CD4-positive, CD25-positive, alpha-beta regulatory T cell (primary cell): ENCODE measurements at regions not wholly inside any gene's neighbourhood (a gene's known extent, or its start where the extent isn't known, plus 50 kb on each side); places are given as distances from the start of the nearest gene placed in this dataset.

Experiments
- ATAC-seq, 2 donors: fragments of 150-1000 bp; cut with Tn5 transposase; one replicate each; pipeline ENCODE4 v1.10.0; 2021; ENCODE audit warnings: low read depth in 2 of 2, moderate number of reproducible peaks in 2 of 2, moderate library complexity in 1 of 2
- DNase-seq, 3 donors: peaks; one replicate each; pipeline versions ENCODE4 v3.0.0 to v3.0.0-alpha.2; 2012 to 2022; ENCODE audit warnings: mixed read lengths in 1 of 3
- H3K27ac ChIP-seq: one replicate; pipeline ENCODE4 v1.7.0; 2013; ENCODE audit warnings: mild to moderate bottlenecking, low read length; ENCODE audit not compliant: insufficient read depth, poor library complexity, severe bottlenecking
- H3K27me3 ChIP-seq: one replicate; pipeline ENCODE4 v1.7.0; 2013; ENCODE audit warnings: low read length; ENCODE audit not compliant: control insufficient read depth, insufficient read depth
- H3K36me3 ChIP-seq: one replicate; pipeline ENCODE4 v1.7.0; 2013; ENCODE audit warnings: mild to moderate bottlenecking, low read length, moderate library complexity; ENCODE audit not compliant: control insufficient read depth, insufficient read depth
- H3K4me1 ChIP-seq: 2 replicates; pipeline ENCODE4 v1.7.0; 2013; ENCODE audit warnings: mild to moderate bottlenecking, low read length; ENCODE audit not compliant: insufficient read depth, control insufficient read depth, poor library complexity, severe bottlenecking
- H3K4me3 ChIP-seq: one replicate; pipeline ENCODE4 v1.7.0; 2013; ENCODE audit warnings: low read depth, mild to moderate bottlenecking, low read length, moderate library complexity
- H3K9me3 ChIP-seq, 2 experiments: 1 replicate in 1 of 2; 2 replicates in 1 of 2; pipeline ENCODE4 v1.7.0; 2013; ENCODE audit warnings: low read length in 2 of 2, mild to moderate bottlenecking in 1 of 2, moderate library complexity in 1 of 2; ENCODE audit not compliant: control insufficient read depth in 2 of 2
- H3K27ac Mint-ChIP-seq, 3 donors: one replicate each; pipeline ENCODE4 v1.8.0; 2020 to 2022; ENCODE audit warnings: mild to moderate bottlenecking in 3 of 3, mixed read lengths in 3 of 3, moderate library complexity in 2 of 3
- H3K27me3 Mint-ChIP-seq: one replicate; pipeline ENCODE4 v1.8.0; 2022; ENCODE audit warnings: mild to moderate bottlenecking, mixed read lengths
- H3K36me3 Mint-ChIP-seq: one replicate; pipeline ENCODE4 v1.8.0; 2020; ENCODE audit warnings: mixed read lengths
- H3K4me1 Mint-ChIP-seq, 4 donors: one replicate each; pipeline ENCODE4 v1.8.0; 2020 to 2022; ENCODE audit warnings: mixed read lengths in 4 of 4, mild to moderate bottlenecking in 1 of 4
- H3K4me3 Mint-ChIP-seq, 4 donors: one replicate each; pipeline ENCODE4 v1.8.0; 2020 to 2022; ENCODE audit warnings: mild to moderate bottlenecking in 4 of 4, mixed read lengths in 4 of 4, moderate library complexity in 3 of 4
- H3K9me3 Mint-ChIP-seq, 7 donors: one replicate each; pipeline ENCODE4 v1.8.0; 2020 to 2022; ENCODE audit warnings: mixed read lengths in 7 of 7, mild to moderate bottlenecking in 3 of 7, moderate library complexity in 2 of 7

DNA sequence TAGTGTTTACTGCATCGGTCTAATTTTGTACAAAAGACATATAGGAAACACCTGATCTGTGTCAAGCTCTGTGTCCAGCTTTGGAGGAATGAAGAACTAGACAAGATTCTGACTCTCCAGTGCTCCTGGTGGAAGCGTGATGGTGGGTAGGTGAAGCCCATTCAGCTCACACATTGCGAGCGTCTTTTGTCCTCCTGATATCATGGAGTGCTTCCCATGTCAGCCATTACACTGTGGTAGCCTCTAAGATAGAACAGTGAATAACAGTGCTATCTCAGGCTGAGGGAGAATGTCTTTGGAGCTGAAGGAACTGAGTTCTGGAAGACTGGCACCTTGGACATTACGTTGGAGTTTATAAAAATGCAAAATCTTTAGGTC is 350.2 kb downstream of the CYRIA start:
- Histone ChIP-seq H3K9me3 (no peaks in the 10 kb centered on the region), H3K36me3 (no peaks in the 10 kb centered on the region), H3K27me3 (no peaks in the 10 kb centered on the region), H3K4me1 (no peaks in the 10 kb centered on the region), H3K27ac (no peak overlapping the region), H3K4me3 (no peak overlapping the region)
- H3K4me3 Mint-ChIP-seq: no peak overlapping the region
- no peak overlapping the region for H3K27ac Mint-ChIP-seq
- H3K4me1 Mint-ChIP-seq: no peaks in the 10 kb centered on the region
- DNase-seq (no peak), ATAC-seq (no peak)
- no peaks in the 10 kb centered on the region for H3K27me3 Mint-ChIP-seq
- peaks cover 0 to 7% (median 0%) of the 10 kb centered on the region in 7 donors for H3K9me3 Mint-ChIP-seq
- no peaks in the 10 kb centered on the region for H3K36me3 Mint-ChIP-seq

DNA sequence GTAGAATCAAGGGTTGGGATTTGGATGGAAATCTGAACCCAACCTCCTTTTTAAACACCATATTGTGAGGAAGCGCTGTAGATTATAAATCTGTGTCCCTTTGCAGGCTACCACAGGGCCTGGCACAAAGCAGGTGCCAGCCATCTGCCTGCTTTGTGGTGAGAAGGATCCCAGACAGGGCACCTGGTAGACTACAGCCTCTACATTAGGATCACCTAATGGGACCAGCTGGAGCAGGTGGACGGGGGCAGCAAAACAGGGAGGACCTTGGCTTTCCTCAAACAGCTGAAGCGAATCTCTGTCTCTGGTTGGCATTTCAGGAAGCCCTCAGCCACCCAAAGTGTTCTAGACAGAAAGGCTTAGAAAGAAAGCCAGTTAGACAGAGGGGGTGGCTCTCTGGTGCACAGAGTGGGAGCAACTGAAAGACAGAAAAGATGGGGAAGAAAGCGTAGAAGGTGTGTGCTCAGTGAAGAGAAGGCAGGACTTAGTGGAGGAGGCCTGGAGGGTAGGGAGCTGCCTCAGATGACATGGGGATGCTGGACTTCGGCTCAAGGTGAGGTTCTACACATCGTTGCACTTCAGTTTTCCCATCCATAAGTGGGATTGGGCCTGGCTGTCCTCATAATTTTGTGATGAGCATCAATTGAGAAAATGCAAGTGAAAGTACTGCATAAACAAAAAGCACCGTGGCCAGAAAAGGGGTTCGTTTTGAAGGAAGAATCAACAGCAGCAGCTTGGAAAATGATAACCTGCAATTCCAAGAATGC is 350.8 kb downstream of the CYRIA start:
- no peaks in the 10 kb centered on the region for H3K4me1 Mint-ChIP-seq
- H3K36me3 ChIP-seq: no peaks in the 10 kb centered on the region
- H3K9me3 ChIP-seq: no peaks in the 10 kb centered on the region
- no peaks in the 10 kb centered on the region for H3K27me3 ChIP-seq
- no peak overlapping the region for H3K27ac ChIP-seq
- DNase-seq: no peak
- H3K4me3 Mint-ChIP-seq: no peak overlapping the region
- H3K27me3 Mint-ChIP-seq: no peaks in the 10 kb centered on the region
- H3K9me3 Mint-ChIP-seq: peaks cover 0 to 7% (median 0%) of the 10 kb centered on the region in 7 donors
- H3K36me3 Mint-ChIP-seq: no peaks in the 10 kb centered on the region
- H3K27ac Mint-ChIP-seq: no peak overlapping the region
- H3K4me3 ChIP-seq: no peak overlapping the region
- H3K4me1 ChIP-seq: no peaks in the 10 kb centered on the region
- no peak for ATAC-seq

DNA sequence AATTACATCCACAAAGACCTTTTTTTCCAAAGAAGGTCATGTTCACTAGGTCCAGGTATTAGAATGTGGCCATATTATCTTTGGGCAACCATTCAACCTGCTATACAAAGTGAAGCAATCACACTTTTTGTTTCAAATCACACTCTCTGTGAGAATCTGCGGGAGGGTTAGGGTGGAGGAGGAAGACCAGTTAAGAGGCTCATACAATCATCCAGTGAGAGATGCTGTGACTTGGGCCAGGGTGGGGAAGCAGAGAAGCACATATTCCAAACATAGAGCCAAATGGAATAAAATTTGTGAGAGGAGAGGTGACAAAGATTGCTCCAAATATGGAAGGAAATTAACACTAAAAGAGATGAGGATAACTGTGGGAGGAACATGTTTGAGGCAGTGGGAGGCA is 351.6 kb downstream of the CYRIA start:
- H3K36me3 Mint-ChIP-seq: no peaks in the 10 kb centered on the region
- Histone ChIP-seq H3K9me3 (no peaks in the 10 kb centered on the region), H3K27ac (no peak overlapping the region), H3K36me3 (no peaks in the 10 kb centered on the region), H3K27me3 (no peaks in the 10 kb centered on the region), H3K4me1 (no peaks in the 10 kb centered on the region), H3K4me3 (no peak overlapping the region)
- no peak for DNase-seq
- no peaks in the 10 kb centered on the region for H3K4me1 Mint-ChIP-seq
- no peak for ATAC-seq
- peaks cover 0 to 7% (median 0%) of the 10 kb centered on the region in 7 donors for H3K9me3 Mint-ChIP-seq
- no peak overlapping the region for H3K27ac Mint-ChIP-seq
- H3K27me3 Mint-ChIP-seq: no peaks in the 10 kb centered on the region
- H3K4me3 Mint-ChIP-seq: no peak overlapping the region

DNA sequence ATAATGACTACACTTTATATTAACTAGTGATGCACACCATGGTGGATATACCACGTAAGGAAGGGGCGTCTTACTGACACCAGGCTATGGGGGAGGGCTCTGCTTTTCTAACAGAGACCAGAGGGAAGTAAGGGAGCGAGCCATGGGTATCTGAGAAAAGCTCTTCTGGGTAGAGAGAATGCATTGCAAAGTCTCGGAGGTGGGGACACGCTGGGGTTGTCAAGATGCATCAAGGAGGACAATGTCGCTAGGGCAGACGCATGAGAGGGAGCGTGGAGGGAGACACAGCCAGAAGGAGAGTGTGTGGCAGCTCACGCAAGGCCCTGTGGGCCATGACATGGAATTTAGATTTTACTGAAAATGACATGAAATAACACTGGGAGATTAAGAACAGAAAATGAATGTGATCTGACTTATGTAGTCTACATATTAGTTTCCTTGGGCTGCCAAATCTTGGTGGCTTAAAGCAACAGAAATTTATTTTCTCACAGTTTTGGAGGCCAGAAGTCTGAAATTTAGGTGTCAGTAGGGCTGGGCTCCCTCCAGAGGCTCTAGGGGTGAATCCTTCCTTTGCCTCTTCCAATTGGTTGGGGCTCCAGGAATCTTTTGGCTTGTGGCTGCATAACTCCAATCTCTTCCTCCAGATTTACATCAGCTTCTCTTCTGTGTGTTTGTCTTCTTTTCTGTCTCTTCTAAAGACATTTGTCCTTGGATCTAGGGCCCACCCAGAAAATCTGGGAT is 352.2 kb downstream of the CYRIA start:
- Histone ChIP-seq H3K27me3 (no peaks in the 10 kb centered on the region), H3K27ac (no peak overlapping the region), H3K36me3 (no peaks in the 10 kb centered on the region), H3K4me3 (no peak overlapping the region), H3K4me1 (no peaks in the 10 kb centered on the region), H3K9me3 (no peaks in the 10 kb centered on the region)
- H3K9me3 Mint-ChIP-seq: peaks cover 0 to 7% (median 0%) of the 10 kb centered on the region in 7 donors
- no peaks in the 10 kb centered on the region for H3K27me3 Mint-ChIP-seq
- no peaks in the 10 kb centered on the region for H3K36me3 Mint-ChIP-seq
- no peaks in the 10 kb centered on the region for H3K4me1 Mint-ChIP-seq
- no peak for ATAC-seq
- DNase-seq: no peak
- H3K27ac Mint-ChIP-seq: no peak overlapping the region
- no peak overlapping the region for H3K4me3 Mint-ChIP-seq

DNA sequence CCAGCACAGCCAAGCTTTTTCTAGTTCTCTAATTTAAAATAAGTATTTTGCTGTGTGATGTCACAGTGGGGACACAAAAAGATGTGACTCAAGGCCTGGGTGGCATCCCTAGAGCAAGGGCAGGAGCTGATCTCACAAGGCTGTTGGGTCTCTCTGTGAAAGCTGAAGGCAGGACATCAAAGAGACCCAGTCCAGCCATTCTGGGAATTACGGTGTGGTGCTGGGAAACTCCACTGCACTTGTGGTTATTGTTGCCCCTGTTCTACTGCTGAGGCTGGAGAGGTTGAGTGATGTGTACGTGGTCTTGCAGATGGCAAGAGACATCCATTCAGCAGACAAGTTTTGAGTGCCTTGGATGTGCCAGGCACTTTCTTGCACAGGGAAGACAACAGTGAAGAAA is 352.9 kb downstream of the CYRIA start:
- no peaks in the 10 kb centered on the region for H3K36me3 ChIP-seq
- Mint-ChIP-seq H3K4me1 (no peaks in the 10 kb centered on the region), H3K36me3 (no peaks in the 10 kb centered on the region), H3K9me3 (peaks cover 0 to 7% (median 0%) of the 10 kb centered on the region in 7 donors), H3K27ac (no peak overlapping the region), H3K4me3 (no peak overlapping the region), H3K27me3 (no peaks in the 10 kb centered on the region)
- H3K4me1 ChIP-seq: no peaks in the 10 kb centered on the region
- no peaks in the 10 kb centered on the region for H3K27me3 ChIP-seq
- H3K4me3 ChIP-seq: no peak overlapping the region
- ATAC-seq (no peak), DNase-seq (no peak)
- H3K9me3 ChIP-seq: no peaks in the 10 kb centered on the region
- H3K27ac ChIP-seq: no peak overlapping the region

DNA sequence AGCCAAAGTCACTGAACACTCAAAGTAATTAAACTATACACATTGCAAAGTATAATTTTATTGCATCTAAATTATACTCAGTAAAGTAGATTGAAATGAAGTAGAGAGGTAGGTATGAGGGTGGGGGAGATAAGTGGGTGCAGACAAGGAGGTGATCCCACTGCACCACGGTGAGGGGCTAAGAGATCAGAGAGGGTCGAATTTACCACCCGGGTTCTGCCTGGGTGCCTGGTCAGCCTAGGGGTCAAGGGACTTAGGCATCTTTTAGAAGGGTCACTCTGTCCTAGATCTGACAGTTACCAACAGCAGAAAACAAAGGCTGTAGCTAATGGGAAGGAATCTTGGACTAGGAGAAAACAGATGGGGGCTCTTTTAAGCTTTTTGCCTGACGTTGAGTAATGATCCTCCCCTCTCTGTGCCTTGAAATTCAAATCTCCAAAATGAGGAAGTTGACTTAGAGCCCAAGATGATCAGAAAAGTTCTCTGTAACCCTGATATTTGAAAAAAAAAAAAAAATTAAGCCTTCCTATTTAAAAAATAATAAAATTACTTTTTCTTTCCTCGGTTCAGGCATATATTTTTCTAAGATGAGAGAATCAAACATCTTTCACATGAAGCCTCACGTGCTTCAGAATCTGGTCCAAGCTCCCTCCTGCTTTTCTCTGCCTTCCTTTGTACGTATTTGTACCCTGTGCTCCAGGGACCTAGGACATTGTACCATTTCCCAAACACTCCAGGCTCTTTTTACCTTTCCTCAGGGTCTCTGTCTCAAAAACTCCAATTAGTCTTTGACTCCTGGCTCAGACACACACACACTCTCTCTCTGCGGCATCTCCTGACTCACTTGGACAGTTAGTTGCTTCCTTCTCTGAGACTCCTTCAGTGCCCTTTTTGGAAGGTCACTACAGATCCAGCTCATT is 353.9 kb downstream of the CYRIA start:
- Mint-ChIP-seq H3K9me3 (peaks cover 0 to 7% (median 0%) of the 10 kb centered on the region in 7 donors), H3K36me3 (no peaks in the 10 kb centered on the region), H3K4me1 (no peaks in the 10 kb centered on the region), H3K27ac (no peak overlapping the region), H3K4me3 (no peak overlapping the region), H3K27me3 (no peaks in the 10 kb centered on the region)
- Histone ChIP-seq H3K9me3 (no peaks in the 10 kb centered on the region), H3K4me3 (no peak overlapping the region), H3K27me3 (no peaks in the 10 kb centered on the region), H3K4me1 (no peaks in the 10 kb centered on the region), H3K36me3 (no peaks in the 10 kb centered on the region), H3K27ac (no peak overlapping the region)
- DNase-seq (no peak), ATAC-seq (no peak)

DNA sequence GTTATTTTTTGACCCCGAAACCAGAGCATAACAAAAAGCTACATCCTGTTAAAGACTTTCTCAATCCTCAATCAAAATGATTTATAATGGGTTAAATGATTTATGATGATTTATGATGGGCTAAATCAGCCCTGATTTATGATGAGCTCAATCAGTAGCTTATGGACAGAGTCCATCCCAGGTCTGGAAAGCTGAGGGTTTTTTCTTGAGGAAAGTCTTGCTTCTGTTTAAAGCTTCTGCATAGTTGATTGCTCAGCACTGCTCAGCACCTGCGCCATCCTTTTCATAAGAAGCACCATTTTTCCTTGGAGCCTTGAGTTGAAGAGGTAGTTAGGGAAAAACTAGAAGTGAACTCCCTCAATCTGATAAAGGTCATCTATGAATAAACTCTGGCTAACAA is 356.8 kb downstream of the CYRIA start:
- Histone ChIP-seq H3K9me3 (no peaks in the 10 kb centered on the region), H3K4me3 (no peak overlapping the region), H3K4me1 (no peaks in the 10 kb centered on the region), H3K27ac (no peak overlapping the region), H3K27me3 (no peaks in the 10 kb centered on the region), H3K36me3 (no peaks in the 10 kb centered on the region)
- no peak for ATAC-seq
- H3K27me3 Mint-ChIP-seq: peaks cover 5% of the 10 kb centered on the region
- DNase-seq: no peak
- H3K36me3 Mint-ChIP-seq: no peaks in the 10 kb centered on the region
- H3K4me1 Mint-ChIP-seq: no peaks in the 10 kb centered on the region
- no peak overlapping the region for H3K27ac Mint-ChIP-seq
- no peak overlapping the region for H3K4me3 Mint-ChIP-seq
- peaks cover 0 to 4% (median 0%) of the 10 kb centered on the region in 7 donors for H3K9me3 Mint-ChIP-seq
